Embryonic facial prominence (tissue), 1 donor: ENCODE measurements at regions not wholly inside any gene's neighbourhood (a gene's known extent, or its start where the extent isn't known, plus 50 kb on each side); places are given as distances from the start of the nearest gene placed in this dataset.

ENCODE experiments used
- DNase-seq: peaks from one replicate; pipeline ENCODE4 v3.0.0-alpha.2; 2016; ENCODE audit errors: extremely low spot score

DNA sequence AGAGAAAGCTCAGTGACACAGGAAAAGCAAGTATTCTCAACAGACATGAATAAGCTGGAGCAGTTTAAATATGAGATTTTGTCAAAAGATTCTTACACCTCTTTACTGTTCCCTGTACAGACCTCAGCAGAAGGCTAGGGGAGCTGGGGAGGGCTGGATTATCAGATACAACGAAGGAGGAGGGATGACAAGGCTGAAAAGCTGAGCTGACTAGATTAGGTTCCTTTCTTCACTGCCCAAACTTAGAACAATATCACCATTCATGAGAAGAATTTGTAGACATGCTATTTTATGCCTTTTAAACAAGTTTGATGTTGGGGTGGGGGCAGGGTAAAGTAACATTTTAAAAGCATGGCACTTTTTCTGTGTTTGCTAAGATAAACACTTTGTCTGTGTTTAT, 611.1 kb downstream of the AACS start:
- DNase-seq, result no peak

DNA sequence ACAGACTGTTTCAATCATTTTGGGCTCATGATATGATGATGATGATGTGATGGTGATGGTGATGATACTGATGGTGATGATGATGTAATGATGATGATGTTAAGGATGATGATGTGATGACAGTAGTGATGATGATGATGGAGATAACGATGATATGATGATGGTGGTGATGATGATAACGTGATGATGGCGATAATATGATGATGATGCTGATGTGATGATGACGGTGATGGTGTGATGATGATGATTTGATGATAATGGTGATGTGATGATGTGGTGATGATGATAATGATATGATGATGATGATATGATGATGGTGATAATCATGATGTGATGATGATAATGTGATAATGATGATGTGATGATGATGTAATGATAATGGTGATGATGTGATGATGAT, 612.6 kb downstream of the AACS start:
- DNase-seq, result no peak

GRCh38 chr12:125678589-125678993, 613.4 kb downstream of the AACS start:
- no peak for DNase-seq

- DNase-seq, result no peak
These were observed 618.6 kb downstream of the AACS start for GRCh38 chr12:125683748-125684381.

DNA sequence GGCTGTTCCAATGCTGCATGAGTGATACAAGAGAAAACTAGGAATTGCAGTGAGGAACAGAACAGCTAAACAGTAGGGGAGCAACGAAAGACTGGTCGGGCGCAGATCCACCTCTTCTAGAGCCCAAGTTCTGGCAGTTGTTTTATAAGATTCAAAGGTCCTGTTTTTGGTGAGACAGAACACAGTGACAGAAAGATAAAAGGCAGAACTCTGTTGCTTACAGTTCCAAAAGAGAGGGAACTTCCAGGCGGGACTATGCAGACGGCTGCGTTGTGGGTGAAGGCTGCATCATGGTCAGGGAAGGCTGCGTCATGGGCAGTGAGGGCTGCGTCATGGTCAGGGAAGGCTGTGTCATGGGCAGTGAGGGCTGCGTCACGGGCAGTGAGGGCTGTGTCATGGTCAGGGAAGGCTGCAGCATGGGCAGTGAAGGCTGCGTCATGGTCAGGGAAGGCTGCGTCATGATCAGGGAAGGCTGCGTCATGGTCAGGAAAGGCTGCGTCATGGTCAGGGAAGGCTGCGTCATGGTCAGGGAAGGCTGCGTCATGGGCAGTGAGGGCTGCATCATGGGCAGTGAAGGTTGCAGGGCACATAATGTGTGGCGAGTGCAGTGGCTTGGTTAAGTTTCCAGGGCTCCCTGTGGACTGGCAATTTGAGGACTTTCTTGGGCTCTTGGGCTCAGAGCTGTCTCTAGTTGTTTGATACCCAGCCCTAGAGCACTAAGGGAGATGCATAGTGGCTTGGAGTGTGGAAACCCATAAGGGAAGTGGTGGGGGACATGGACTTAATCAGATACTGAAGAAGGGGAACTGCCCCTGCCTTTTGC, 619.9 kb downstream of the AACS start:
- DNase-seq, result no peak

- DNase-seq, result no peak
These were observed 620.7 kb downstream of the AACS start for GRCh38 chr12:125685915-125686314.

- DNase-seq, result no peak
These were observed 622.2 kb downstream of the AACS start for GRCh38 chr12:125687403-125687802.

DNA sequence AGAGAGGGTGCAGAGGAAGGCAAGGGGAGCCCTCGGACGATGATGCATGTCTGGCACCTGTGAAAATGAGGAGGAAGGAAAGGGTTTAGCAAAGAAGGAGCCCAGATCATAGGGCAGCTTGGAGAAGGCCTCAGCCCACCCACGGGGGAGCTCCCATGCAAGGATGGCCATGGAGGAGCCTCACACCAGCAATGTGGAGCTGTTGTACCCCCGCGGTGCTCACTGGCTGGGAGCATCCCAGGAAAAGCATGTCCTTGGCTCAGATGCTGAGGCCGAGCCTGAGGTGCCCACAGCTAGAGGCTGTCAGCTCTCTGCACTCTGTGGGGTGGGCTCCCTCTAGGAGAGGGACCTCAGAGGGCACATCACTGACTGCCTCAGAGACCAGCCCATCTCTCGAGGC, 622.6 kb downstream of the AACS start:
- no peak for DNase-seq

- no peak for DNase-seq
These were observed 623.0 kb downstream of the AACS start for GRCh38 chr12:125688223-125688622.

DNA sequence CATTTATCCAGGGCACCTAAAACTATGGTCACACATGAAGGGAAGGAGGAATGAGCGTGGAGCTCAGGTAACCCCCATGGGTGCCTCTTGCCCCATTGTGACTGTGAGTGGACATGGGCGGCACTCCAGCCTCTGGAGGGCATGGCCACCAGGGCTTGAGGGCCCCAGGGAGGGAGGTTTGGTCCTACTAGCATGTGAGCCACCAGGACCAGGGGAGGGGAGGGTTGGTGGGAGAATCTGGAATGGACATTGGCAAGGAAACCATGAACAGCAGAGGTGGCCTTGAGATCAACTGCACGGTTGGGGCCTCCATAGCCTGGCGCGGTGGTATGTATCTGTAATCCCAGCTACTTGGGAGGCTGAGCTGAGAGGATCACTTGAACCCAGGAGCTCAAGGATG, 623.6 kb downstream of the AACS start:
- no peak for DNase-seq

GRCh38 chr12:125689576-125690410, 624.6 kb downstream of the AACS start:
- DNase-seq, result no peak

DNA sequence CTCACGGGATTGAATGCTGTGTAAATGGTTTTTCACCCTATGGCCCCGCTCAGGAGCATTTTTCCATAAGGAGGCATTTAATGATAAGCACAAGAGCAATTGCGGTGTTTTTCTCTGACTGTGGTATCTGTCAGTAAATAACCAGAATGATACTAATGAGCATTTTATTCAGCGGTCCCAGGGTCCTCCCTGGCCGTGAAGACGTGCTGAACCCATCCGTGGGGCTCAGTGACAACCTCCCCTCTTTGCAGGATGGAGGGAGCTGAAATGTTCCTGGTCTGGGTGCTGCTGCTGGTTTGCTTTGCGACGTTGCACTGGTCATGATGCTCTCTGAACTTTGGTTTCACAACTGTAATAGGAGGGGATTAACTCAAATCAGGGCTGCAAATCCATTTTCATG, 625.6 kb downstream of the AACS start:
- DNase-seq, result no peak

DNA sequence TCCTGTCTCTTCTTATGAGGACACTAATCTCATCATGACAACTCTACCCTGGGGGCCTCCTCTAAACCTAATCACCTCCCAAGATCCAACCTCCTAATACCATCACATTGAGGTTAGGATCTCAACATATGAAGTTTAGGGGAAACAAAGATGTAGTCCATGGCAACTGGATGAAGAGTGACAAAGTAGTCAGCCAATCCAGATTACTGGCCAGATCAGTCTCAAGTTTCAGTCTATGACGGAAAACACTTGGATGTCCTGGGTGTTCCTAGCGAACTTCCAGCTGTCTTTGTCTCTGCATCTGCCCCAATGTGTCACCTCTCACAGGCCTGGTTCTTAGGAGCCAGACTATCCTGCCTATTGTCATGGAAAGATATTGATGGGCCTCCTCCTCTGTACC, 630.8 kb downstream of the AACS start:
- no peak for DNase-seq

DNA sequence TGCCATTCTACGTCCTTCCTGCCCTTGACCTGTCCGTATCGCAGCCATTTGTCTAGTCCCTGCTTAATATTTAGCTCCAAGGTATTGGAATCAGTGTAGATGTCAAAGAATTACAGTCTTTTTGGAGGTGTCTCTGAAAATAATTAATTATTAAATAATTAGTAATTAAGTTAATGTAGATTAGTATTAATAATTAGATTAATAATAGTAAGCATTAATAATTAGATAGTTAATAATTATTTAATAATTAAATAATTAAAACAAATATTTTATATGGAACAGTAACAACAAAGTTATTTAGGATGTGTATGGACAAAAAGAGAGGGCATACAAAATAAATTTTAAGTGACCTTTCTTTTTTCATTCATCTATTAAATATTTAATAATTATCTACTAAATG, 639.6 kb downstream of the AACS start:
- DNase-seq, result no peak

- DNase-seq, result no peak
These were observed 655.7 kb downstream of the AACS start for GRCh38 chr12:125720961-125721360.

DNA sequence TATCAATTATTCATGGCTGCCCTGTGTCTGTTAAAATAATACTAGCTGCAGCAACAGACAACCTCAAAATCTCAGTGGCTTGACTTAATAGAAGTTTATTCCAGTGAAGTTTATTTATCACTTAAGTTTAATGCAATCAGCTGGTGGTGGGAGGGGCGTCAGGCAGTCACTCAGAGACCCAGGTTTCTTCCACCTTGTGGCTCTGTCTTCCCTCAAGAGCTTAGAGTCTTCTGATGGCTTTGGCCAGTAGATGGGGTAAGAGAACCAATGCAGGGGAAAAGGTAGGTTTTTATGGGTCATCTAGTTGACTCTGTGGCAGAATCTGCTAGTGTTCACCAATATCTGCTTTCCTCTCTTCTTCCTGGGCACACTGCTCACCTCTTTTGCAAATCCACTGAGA, 668.9 kb downstream of the AACS start:
- DNase-seq, result no peak

GRCh38 chr12:125738211-125738610, 673.0 kb downstream of the AACS start:
- DNase-seq, result no peak

- no peak for DNase-seq
These were observed 677.2 kb downstream of the AACS start for GRCh38 chr12:125742413-125742812.

DNA sequence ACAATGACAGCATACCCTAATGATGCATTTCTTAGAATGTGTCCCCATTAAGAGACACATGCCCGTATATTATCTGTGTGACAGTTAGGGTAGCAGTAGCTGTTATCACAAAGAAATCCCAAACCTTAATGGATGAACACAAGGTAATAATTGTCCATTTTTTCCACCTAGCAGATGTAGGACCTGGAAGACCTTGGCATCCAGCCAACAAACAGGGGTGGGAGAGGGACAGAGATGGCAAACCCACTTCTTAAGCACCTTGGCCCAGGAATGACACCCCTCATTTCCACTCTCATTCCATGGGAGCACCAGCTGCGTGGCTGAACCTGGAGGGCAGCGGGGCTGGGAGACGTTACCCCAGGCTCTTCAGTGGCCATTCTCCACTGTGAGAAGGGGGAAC, 679.0 kb downstream of the AACS start:
- no peak for DNase-seq

DNA sequence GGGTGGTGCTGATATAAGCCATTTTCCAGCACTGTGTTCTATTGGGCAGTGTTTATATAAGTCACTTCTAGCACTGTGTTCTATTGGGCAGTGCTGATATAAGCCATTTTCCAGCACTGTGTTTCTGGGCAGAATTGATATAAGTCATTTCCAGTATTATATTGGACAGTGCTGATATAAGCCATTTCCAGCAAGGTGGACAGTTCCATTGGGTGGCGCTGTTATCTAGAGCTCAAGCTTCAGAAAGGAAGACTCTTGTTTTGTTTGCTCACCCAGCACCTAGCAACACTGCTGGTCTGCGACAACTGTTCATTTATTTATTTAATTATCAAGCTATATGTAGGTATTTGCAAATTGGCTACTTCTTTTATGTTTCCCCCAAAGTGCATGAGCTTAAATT, 690.3 kb downstream of the AACS start:
- DNase-seq, result no peak

GRCh38 chr12:125766091-125766490, 700.9 kb downstream of the AACS start:
- DNase-seq, result no peak

- DNase-seq, result no peak
These were observed 707.2 kb downstream of the AACS start for GRCh38 chr12:125772403-125772802.
